ENCODE measurements at regions not wholly inside any gene's neighbourhood (a gene's known extent, or its start where the extent isn't known, plus 50 kb on each side); places are given as distances from the start of the nearest gene placed in this dataset.

DNA sequence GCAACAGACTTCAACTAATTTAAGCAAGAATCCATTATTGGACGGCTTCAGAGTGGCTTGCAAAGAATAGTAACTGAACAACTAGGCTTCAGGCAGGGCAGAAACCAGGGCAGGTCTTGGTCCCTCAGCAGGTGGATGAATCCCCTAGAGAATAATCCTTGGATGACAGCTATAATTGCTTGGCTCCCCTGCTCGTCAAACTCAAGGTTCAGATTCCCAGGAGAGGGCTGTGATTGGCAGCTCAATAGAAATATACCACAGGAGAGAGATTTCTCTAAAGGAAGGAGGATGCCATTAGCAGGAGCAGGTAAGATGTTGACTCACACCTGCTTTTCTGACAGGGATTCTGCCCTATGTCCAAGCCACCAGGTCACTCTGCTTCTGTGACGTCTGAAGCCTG, 89.6 kb upstream of the PCDH8 start:
- Histone ChIP-seq H3K4me1 (ENCODE audit: insufficient read depth, low read length, poor library complexity, severe bottlenecking) (no peaks in the 10 kb centered on the region), H3K9me2 (replicated peaks; ENCODE audit: low read depth, low read length) (no peaks in the 10 kb centered on the region), H2AFZ (ENCODE audit: low read length) (no peak overlapping the region), H3K4me3 (ENCODE audit: low read length, poor library complexity, severe bottlenecking) (no peak overlapping the region), H3K9me3 (ENCODE audit: insufficient read depth, low read depth, low read length) (no peaks in the 10 kb centered on the region), H3K9ac (ENCODE audit: low read depth, low read length, poor library complexity, severe bottlenecking) (no peak overlapping the region), H3K36me3 (ENCODE audit: insufficient read depth, low read length) (no peaks in the 10 kb centered on the region), H3F3A (ENCODE audit: low read depth) (no peaks in the 10 kb centered on the region), H4K20me1 (ENCODE audit: insufficient read depth, low read length, poor library complexity, severe bottlenecking) (no peaks in the 10 kb centered on the region), H3K79me2 (ENCODE audit: insufficient read depth, low read length) (no peaks in the 10 kb centered on the region), H3K27me3 (ENCODE audit: insufficient read depth, low read length, poor library complexity, severe bottlenecking) (no peaks in the 10 kb centered on the region), H3K4me2 (ENCODE audit: low read depth, low read length, poor library complexity, severe bottlenecking) (no peak overlapping the region)
- TF ChIP-seq EZH2phosphoT487 (IDR thresholded peaks at IDR 0.05; ENCODE audit: borderline replicate concordance), result no peak
- TF ChIP-seq, protein P1, sequence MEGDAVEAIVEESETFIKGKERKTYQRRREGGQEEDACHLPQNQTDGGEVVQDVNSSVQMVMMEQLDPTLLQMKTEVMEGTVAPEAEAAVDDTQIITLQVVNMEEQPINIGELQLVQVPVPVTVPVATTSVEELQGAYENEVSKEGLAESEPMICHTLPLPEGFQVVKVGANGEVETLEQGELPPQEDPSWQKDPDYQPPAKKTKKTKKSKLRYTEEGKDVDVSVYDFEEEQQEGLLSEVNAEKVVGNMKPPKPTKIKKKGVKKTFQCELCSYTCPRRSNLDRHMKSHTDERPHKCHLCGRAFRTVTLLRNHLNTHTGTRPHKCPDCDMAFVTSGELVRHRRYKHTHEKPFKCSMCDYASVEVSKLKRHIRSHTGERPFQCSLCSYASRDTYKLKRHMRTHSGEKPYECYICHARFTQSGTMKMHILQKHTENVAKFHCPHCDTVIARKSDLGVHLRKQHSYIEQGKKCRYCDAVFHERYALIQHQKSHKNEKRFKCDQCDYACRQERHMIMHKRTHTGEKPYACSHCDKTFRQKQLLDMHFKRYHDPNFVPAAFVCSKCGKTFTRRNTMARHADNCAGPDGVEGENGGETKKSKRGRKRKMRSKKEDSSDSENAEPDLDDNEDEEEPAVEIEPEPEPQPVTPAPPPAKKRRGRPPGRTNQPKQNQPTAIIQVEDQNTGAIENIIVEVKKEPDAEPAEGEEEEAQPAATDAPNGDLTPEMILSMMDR (conservative IDR thresholded peaks at IDR 0.05; ENCODE audit: low read length), result no peak

DNA sequence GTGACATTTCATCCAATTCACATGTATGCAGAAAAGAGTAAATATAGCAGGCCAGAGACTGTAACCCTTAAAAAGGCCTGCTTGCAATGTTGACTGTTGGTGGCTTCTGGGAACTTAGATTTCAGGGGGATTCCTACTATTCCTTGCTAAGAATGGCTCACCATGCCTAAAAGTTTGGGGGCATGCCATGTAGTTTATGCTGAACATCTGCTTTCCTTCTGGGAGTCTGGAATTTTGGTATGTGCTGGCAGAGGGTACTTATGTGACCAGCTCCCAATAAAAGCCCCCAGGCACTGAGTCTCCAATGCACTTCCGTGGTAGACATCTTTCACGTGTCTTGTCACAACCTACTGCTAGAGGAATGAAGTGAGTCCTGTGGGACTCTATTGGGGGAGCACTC, 88.4 kb upstream of the PCDH8 start:
- H3K36me3 ChIP-seq (ENCODE audit: insufficient read depth, low read length), result no peaks in the 10 kb centered on the region
- H3K9me3 ChIP-seq (ENCODE audit: insufficient read depth, low read depth, low read length), result no peaks in the 10 kb centered on the region
- H3K4me1 ChIP-seq (ENCODE audit: insufficient read depth, low read length, poor library complexity, severe bottlenecking), result no peaks in the 10 kb centered on the region
- no peaks in the 10 kb centered on the region for H3K79me2 ChIP-seq (ENCODE audit: insufficient read depth, low read length)
- TF ChIP-seq, protein P1 (conservative IDR thresholded peaks at IDR 0.05; ENCODE audit: low read length), result no peak
- TF ChIP-seq EZH2phosphoT487 (IDR thresholded peaks at IDR 0.05; ENCODE audit: borderline replicate concordance), result no peak
- no peak overlapping the region for H2AFZ ChIP-seq (ENCODE audit: low read length)
- H3K9ac ChIP-seq (ENCODE audit: low read depth, low read length, poor library complexity, severe bottlenecking), result no peak overlapping the region
- no peaks in the 10 kb centered on the region for H3K9me2 ChIP-seq (replicated peaks; ENCODE audit: low read depth, low read length)
- H3F3A ChIP-seq (ENCODE audit: low read depth), result no peaks in the 10 kb centered on the region
- no peaks in the 10 kb centered on the region for H4K20me1 ChIP-seq (ENCODE audit: insufficient read depth, low read length, poor library complexity, severe bottlenecking)
- H3K4me2 ChIP-seq (ENCODE audit: low read depth, low read length, poor library complexity, severe bottlenecking), result no peak overlapping the region
- no peaks in the 10 kb centered on the region for H3K27me3 ChIP-seq (ENCODE audit: insufficient read depth, low read length, poor library complexity, severe bottlenecking)
- no peak overlapping the region for H3K4me3 ChIP-seq (ENCODE audit: low read length, poor library complexity, severe bottlenecking)

DNA sequence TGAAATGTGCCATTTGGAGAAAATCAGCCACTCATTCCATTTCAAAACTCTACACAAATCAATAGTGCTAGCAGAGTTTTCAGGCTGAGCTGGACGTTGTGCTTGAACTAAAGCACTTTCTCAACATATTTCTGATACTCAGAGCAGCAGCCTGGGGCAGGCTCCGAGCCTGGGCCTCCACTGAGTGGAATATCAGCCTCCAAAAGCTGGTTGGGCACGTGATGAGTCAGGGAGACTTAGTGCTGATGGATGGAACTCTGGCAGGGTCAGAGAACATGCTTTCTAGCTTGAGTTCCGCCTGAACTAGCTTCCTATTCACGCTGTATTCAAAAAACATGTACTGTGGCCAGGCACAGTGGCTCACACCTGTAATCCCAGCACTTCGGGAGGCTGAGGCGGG, 85.8 kb upstream of the PCDH8 start:
- H4K20me1 ChIP-seq (ENCODE audit: insufficient read depth, low read length, poor library complexity, severe bottlenecking), result no peaks in the 10 kb centered on the region
- no peaks in the 10 kb centered on the region for H3K36me3 ChIP-seq (ENCODE audit: insufficient read depth, low read length)
- no peaks in the 10 kb centered on the region for H3K79me2 ChIP-seq (ENCODE audit: insufficient read depth, low read length)
- no peak overlapping the region for H2AFZ ChIP-seq (ENCODE audit: low read length)
- no peaks in the 10 kb centered on the region for H3K9me2 ChIP-seq (replicated peaks; ENCODE audit: low read depth, low read length)
- H3K4me1 ChIP-seq (ENCODE audit: insufficient read depth, low read length, poor library complexity, severe bottlenecking), result no peaks in the 10 kb centered on the region
- H3F3A ChIP-seq (ENCODE audit: low read depth), result no peaks in the 10 kb centered on the region
- TF ChIP-seq EZH2phosphoT487 (IDR thresholded peaks at IDR 0.05; ENCODE audit: borderline replicate concordance), result no peak
- TF ChIP-seq, protein P1 (conservative IDR thresholded peaks at IDR 0.05; ENCODE audit: low read length), result no peak
- H3K27me3 ChIP-seq (ENCODE audit: insufficient read depth, low read length, poor library complexity, severe bottlenecking), result no peaks in the 10 kb centered on the region
- H3K9me3 ChIP-seq (ENCODE audit: insufficient read depth, low read depth, low read length), result no peaks in the 10 kb centered on the region
- no peak overlapping the region for H3K4me2 ChIP-seq (ENCODE audit: low read depth, low read length, poor library complexity, severe bottlenecking)
- H3K9ac ChIP-seq (ENCODE audit: low read depth, low read length, poor library complexity, severe bottlenecking), result no peak overlapping the region
- H3K4me3 ChIP-seq (ENCODE audit: low read length, poor library complexity, severe bottlenecking), result no peak overlapping the region

All from Loucy (cell line).